ENCODE measurements at regions not wholly inside any gene's neighbourhood (a gene's known extent, or its start where the extent isn't known, plus 50 kb on each side); places are given as distances from the start of the nearest gene placed in this dataset.
"Not testable (repeated sequence)": the region's sequence is repeated elsewhere in the genome, so short reads cannot be mapped to it uniquely, and the experiment has no call there.

GRCh38 chr16:59455497-59455896 is 721.4 kb upstream of the GOT2 start:
- ATAC-seq = no peak
- H3K27ac ChIP-seq (ENCODE audit: extremely low read depth, low read depth, low read length) = no peak overlapping the region
- TF ChIP-seq NR3C1 (CRISPR knock-in tag; IDR thresholded peaks at IDR 0.05) = no peak
- TF ChIP-seq HDAC3 (IDR thresholded peaks at IDR 0.05; ENCODE audit: borderline replicate concordance, partially characterized antibody) = no peak
- TF ChIP-seq JUN (IDR thresholded peaks at IDR 0.05; ENCODE audit: borderline replicate concordance, low read depth, low read length) = no peak
- no peak for TF ChIP-seq JUN (CRISPR knock-in tag; IDR thresholded peaks at IDR 0.05; ENCODE audit: borderline replicate concordance)
- no peak for TF ChIP-seq PRPF4 (IDR thresholded peaks at IDR 0.05; ENCODE audit: insufficient read depth, low read depth, low read length, poor library complexity, severe bottlenecking)
- no peak for TF ChIP-seq ZNF184 (CRISPR knock-in tag; IDR thresholded peaks at IDR 0.05)
- TF ChIP-seq TCF7 (IDR thresholded peaks at IDR 0.05; ENCODE audit: borderline replicate concordance) = no peak
- H2AFZ ChIP-seq (ENCODE audit: low read depth, low read length) = no peak overlapping the region
- no peaks in the 10 kb centered on the region for H3K36me3 ChIP-seq (ENCODE audit: control insufficient read depth, insufficient read depth, low read length)
- intact Hi-C loops (cut with micrococcal nuclease) = no loop called here
- no peaks in the 10 kb centered on the region for H3K9me1 ChIP-seq (ENCODE audit: control insufficient read depth, insufficient read depth, low read length)
- no peaks in the 10 kb centered on the region for H3K27me3 ChIP-seq (ENCODE audit: control insufficient read depth in 2 of 2, insufficient read depth in 2 of 2, low read length in 2 of 2)
- WGBS (ENCODE audit: insufficient coverage, low coverage, missing lambda C conversion rate) = 0% methylated on average over 1 of the region's 1 CpG
- no TSS peak for BruUV-seq (replicated peaks)
- H3K9ac ChIP-seq (ENCODE audit: insufficient read depth in 1 of 2, low read depth in 2 of 2, low read length in 2 of 2) = no peak overlapping the region
- H3K4me2 ChIP-seq (ENCODE audit: insufficient read depth, low read length) = no peak overlapping the region
- DNase-seq (ENCODE audit: extremely low read depth in 1 of 4, low spot score in 3 of 4) = no peak
- H4K20me1 ChIP-seq (replicated peaks; ENCODE audit: control insufficient read depth, insufficient read depth, low read length) = no peaks in the 10 kb centered on the region
- no peaks in the 10 kb centered on the region for H3K9me3 ChIP-seq (replicated peaks; ENCODE audit: control insufficient read depth, insufficient read depth, low read depth, low read length)
- no peak overlapping the region for H3K4me3 ChIP-seq
- no peaks in the 10 kb centered on the region for H3K79me2 ChIP-seq (ENCODE audit: control insufficient read depth, insufficient read depth, low read length)
- FAIRE-seq = no peak
- ChIA-PET CTCF (ENCODE audit: low intra/inter-chr PET ratio) (no interaction called here), POLR2A (no interaction called here)
- no peaks in the 10 kb centered on the region for H3K4me1 ChIP-seq (replicated peaks in 1 of 2; ENCODE audit: control insufficient read depth in 2 of 2, insufficient read depth in 2 of 2, low read length in 2 of 2)
- in situ Hi-C loops (cut with MboI) = no loop called here

GRCh38 chr16:59450513-59450912 is 716.4 kb upstream of the GOT2 start:
- TF ChIP-seq, protein P1, sequence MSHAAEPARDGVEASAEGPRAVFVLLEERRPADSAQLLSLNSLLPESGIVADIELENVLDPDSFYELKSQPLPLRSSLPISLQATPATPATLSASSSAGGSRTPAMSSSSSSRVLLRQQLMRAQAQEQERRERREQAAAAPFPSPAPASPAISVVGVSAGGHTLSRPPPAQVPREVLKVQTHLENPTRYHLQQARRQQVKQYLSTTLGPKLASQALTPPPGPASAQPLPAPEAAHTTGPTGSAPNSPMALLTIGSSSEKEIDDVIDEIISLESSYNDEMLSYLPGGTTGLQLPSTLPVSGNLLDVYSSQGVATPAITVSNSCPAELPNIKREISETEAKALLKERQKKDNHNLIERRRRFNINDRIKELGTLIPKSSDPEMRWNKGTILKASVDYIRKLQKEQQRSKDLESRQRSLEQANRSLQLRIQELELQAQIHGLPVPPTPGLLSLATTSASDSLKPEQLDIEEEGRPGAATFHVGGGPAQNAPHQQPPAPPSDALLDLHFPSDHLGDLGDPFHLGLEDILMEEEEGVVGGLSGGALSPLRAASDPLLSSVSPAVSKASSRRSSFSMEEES (CRISPR knock-in tag; IDR thresholded peaks at IDR 0.05) = peak; percentile 68
- TF ChIP-seq, protein P2, sequence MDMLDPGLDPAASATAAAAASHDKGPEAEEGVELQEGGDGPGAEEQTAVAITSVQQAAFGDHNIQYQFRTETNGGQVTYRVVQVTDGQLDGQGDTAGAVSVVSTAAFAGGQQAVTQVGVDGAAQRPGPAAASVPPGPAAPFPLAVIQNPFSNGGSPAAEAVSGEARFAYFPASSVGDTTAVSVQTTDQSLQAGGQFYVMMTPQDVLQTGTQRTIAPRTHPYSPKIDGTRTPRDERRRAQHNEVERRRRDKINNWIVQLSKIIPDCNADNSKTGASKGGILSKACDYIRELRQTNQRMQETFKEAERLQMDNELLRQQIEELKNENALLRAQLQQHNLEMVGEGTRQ (CRISPR knock-in tag; IDR thresholded peaks at IDR 0.05) = peak; percentile 27; the same call in 1 of the 2 replicates
- intact Hi-C loops (cut with micrococcal nuclease); H3K4me2 ChIP-seq (ENCODE audit: insufficient read depth, low read length); H4K20me1 ChIP-seq (replicated peaks; ENCODE audit: control insufficient read depth, insufficient read depth, low read length); in situ Hi-C loops (cut with MboI); H3K9ac ChIP-seq (ENCODE audit: insufficient read depth in 1 of 2, low read depth in 2 of 2, low read length in 2 of 2); ATAC-seq; H3K79me2 ChIP-seq (ENCODE audit: control insufficient read depth, insufficient read depth, low read length); H3K9me3 ChIP-seq (replicated peaks; ENCODE audit: control insufficient read depth, insufficient read depth, low read depth, low read length); CTCF ChIA-PET (ENCODE audit: low intra/inter-chr PET ratio); H3K9me1 ChIP-seq (ENCODE audit: control insufficient read depth, insufficient read depth, low read length); BruUV-seq (replicated peaks); H3K27me3 ChIP-seq (ENCODE audit: control insufficient read depth in 2 of 2, insufficient read depth in 2 of 2, low read length in 2 of 2); H3K36me3 ChIP-seq (ENCODE audit: control insufficient read depth, insufficient read depth, low read length); H3K4me3 ChIP-seq; H3K27ac ChIP-seq (ENCODE audit: extremely low read depth, low read depth, low read length); H2AFZ ChIP-seq (ENCODE audit: low read depth, low read length); FAIRE-seq; DNase-seq (ENCODE audit: extremely low read depth in 1 of 4, low spot score in 3 of 4); H3K4me1 ChIP-seq (replicated peaks in 1 of 2; ENCODE audit: control insufficient read depth in 2 of 2, insufficient read depth in 2 of 2, low read length in 2 of 2); POLR2A ChIA-PET: not testable (repeated sequence)
- WGBS (ENCODE audit: insufficient coverage, low coverage, missing lambda C conversion rate) = 2% methylated on average over 5 of the region's 5 CpGs
